ENCODE measurements at regions not wholly inside any gene's neighbourhood (a gene's known extent, or its start where the extent isn't known, plus 50 kb on each side); places are given as distances from the start of the nearest gene placed in this dataset.
"Not testable (repeated sequence)": the region's sequence is repeated elsewhere in the genome, so short reads cannot be mapped to it uniquely, and the experiment has no call there.

GRCh38 chr1:213679153-213679552 lies 308.6 kb upstream of the PROX1 start:
- DNase-seq (ENCODE audit: low read depth in 2 of 2), result no peak

- DNase-seq (ENCODE audit: low read depth in 2 of 2), result no peak
Observed at GRCh38 chr1:213680677-213681325, 307.0 kb upstream of the PROX1 start.

DNA sequence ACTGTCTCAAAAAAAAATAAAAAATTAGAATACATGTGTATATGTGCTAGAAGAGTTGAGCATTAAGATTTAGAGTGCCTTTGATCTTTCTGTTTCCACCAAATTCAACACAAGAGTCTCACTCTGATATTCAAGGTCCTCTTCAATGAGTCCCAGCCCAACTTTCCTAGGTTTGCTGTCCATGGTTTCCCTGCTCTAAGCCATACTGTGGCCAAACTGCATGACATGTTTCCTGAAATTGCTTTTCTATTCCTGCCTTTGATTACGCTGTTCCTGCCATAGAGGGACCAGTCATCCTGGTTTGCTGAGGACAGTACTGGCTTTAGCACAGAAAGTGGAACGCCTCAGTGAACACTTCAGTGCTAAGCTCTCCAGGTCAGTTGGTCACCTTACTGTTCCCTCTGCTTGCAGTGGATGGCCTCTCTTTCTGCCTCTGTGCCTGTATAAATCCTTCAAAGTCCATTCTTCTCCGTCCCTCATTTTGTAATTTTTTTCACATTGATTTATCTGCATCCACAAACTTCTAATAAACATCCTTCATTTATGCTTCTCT lies 305.9 kb upstream of the PROX1 start:
- no peak for DNase-seq (ENCODE audit: low read depth in 2 of 2)

- no peak for DNase-seq (ENCODE audit: low read depth in 2 of 2)
Observed at GRCh38 chr1:213683529-213683928, 304.2 kb upstream of the PROX1 start.

GRCh38 chr1:213684454-213684853 lies 303.3 kb upstream of the PROX1 start:
- DNase-seq (ENCODE audit: low read depth in 2 of 2), result no peak

- DNase-seq (ENCODE audit: low read depth in 2 of 2), result no peak
Observed at GRCh38 chr1:213685992-213686582, 301.7 kb upstream of the PROX1 start.

GRCh38 chr1:213686983-213687382 lies 300.8 kb upstream of the PROX1 start:
- no peak for DNase-seq (ENCODE audit: low read depth in 2 of 2)

DNA sequence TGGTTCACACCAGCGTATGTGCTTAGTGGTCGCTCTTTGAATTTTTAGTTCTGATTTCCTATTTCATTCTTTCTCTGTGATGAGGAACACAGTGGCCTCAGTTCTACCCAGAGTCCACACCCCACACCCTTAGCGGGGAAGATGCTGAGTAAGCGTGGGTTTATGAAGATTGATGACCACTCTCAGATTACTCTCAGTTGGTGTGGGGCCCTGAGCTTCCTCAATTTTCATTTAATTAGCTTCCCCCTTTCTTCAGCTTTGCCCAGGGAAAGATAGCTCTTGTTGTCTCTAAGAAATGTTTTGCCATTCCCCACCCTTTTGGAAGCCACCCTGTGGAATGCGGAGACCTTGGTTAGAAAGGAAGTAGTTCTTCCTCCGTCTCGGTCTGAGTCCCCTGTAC lies 299.9 kb upstream of the PROX1 start:
- no peak for DNase-seq (ENCODE audit: low read depth in 2 of 2)

DNA sequence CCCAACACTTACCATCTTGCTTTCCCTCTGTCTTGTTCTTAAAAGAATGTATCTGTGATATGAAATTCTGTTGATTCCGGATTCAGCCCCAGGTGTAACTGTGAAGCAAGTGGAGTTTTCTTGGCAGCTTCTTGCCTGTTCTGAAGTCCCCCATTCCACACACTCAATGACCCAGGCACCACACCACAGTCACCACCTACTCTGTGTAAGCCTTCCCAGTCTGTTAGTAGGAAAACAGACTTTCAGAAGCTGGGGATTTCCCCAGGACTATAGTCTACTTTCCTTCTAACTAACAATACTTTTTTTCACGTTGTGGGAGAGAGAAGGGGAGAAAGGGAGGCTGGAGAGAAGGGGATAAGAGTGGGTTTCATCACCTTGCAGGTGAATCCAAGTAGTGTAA lies 299.1 kb upstream of the PROX1 start:
- no peak for DNase-seq (ENCODE audit: low read depth in 2 of 2)

DNA sequence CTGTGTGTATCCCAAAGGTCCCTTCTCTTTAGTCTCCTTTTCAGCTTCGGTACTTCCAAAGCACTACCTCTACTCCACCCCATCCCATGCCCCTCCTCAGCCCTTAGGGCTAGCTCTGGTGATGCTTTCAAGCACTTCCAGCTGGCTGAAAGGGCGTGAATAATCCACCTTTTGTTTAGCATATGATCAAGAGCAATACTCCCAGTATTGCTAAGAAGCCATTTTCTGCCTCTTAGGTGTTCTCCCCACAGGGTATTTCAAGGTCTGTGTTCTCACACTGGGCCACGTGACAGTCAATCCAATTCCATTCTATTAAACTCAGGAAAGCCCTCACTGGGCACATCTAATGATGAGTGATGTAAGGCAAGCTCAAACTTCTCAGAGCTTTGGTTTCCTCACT lies 298.5 kb upstream of the PROX1 start:
- DNase-seq (ENCODE audit: low read depth in 2 of 2), result no peak

DNA sequence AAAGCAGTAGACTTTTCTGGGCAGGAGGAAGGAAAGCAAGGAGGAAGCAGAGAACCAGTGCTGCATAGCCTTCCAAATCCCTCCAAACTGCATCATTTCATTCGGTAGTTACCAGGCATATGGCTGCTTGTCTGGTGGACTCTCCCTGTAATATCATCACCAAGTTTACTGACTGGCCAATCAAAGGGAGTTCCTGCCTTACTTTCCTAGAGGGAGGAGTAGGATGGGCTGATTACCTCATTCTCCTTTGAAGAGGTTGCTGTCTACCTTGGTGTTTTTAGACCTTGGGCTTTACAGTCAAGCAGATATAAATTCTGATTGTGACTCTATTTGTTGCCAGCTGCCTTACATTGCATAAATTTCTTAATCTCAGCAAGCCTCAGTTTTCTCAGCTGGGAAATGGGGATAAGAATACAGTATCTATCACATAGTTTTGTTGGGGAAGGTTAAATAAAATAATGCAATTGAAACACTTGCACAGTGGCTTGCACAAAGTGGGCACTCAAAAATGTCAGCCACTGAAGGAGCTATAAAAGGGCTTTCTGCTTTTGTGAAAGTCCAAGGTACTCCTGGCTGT lies 297.3 kb upstream of the PROX1 start:
- no peak for DNase-seq (ENCODE audit: low read depth in 2 of 2)

- no peak for DNase-seq (ENCODE audit: low read depth in 2 of 2)
Observed at GRCh38 chr1:213692321-213692720, 295.5 kb upstream of the PROX1 start.

DNA sequence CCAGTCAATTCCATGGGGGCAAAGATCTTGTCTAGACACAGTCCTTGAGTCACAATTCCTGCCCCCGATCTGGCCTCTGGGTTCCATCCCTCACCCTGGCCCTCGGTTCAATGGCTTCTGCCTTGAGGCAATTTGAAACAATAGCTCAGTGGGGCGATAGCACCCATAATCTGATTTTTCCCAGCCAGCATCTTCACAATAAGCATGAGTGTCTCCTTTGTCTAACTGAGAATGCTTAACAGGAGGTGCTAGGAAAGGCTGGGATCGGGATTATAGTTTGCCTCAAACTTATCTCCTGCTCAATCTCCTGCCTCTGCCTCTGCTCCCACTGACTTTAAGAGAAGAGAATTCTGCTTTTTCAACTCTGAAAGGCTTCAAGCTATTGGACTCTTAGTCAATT lies 293.9 kb upstream of the PROX1 start:
- no peak for DNase-seq (ENCODE audit: low read depth in 2 of 2)

GRCh38 chr1:213697192-213697802 lies 290.5 kb upstream of the PROX1 start:
- no peak for DNase-seq (ENCODE audit: low read depth in 2 of 2)

DNA sequence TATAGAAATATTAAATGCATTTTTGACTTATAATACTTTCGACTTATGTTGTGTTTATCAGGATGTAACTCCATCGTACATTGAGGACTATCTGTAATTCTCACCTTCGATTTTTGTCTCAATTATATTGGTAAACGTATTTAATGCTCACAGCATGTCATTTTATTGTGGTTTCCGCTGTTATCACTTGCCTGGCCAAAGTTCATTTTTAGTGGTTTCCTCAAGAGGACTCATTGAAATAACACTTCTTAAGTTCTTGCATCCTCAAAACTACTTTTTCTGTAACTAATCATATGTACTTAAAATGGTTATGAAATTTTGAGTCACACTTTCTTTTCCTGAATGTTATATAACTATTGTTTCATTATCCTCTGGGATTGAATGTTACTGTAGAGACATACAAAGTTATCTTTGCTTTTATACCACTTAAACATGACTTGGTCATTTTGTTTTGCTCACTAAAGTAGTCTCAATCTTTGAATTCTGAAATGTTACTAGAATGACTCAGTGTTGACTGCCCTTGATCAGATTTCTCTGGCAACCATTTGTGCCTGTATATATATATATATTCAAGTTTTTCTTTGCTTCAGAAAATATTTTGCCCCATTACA lies 289.6 kb upstream of the PROX1 start:
- DNase-seq (ENCODE audit: low read depth in 2 of 2), result no peak

GRCh38 chr1:213702703-213703102 lies 285.1 kb upstream of the PROX1 start:
- no peak for DNase-seq (ENCODE audit: low read depth in 2 of 2)

- DNase-seq (ENCODE audit: low read depth in 2 of 2), result no peak
Observed at GRCh38 chr1:213704941-213705340, 282.8 kb upstream of the PROX1 start.

DNA sequence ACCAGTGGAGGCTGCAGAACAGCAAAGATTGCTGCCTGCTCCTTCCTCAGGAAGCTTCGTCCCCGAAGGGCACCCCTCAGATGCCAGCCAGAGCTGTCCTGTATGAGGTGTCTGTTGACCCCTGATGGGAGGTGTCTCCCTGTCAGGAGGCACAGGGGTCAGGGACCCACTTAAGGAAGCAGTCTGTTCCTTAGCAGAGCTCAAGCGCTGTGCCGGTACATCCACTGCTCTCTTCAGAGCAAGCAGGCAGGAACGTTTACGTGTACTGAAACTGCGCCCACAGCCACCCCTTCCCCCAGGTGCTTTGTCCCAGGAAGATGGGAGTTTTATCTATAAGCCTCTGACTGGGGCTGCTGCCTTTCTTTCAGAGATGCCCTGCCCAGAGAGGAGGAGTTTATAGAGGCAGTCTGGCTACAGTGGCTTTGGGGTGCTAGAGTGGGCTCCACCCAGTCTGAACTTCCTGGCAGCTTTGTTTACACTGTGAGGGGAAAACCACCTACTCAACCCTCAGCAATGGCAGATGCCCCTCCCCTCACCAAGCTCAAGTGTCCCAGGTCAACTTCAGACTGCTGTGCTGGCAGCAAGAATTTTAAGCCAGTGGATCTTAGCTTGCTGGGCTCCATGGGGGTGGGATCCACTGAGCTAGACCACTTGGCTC lies 275.8 kb upstream of the PROX1 start:
- not testable (repeated sequence) for DNase-seq (ENCODE audit: low read depth in 2 of 2)

- no peak for DNase-seq (ENCODE audit: low read depth in 2 of 2)
Observed at GRCh38 chr1:213714645-213715044, 273.1 kb upstream of the PROX1 start.

GRCh38 chr1:213715182-213715581 lies 272.6 kb upstream of the PROX1 start:
- DNase-seq (ENCODE audit: low read depth in 2 of 2), result no peak

- no peak for DNase-seq (ENCODE audit: low read depth in 2 of 2)
Observed at GRCh38 chr1:213719462-213719861, 268.3 kb upstream of the PROX1 start.

GRCh38 chr1:213720032-213720431 lies 267.7 kb upstream of the PROX1 start:
- DNase-seq (ENCODE audit: low read depth in 2 of 2), result no peak
